ENCODE measurements at regions not wholly inside any gene's neighbourhood (a gene's known extent, or its start where the extent isn't known, plus 50 kb on each side); places are given as distances from the start of the nearest gene placed in this dataset.
A peak's percentile ranks its signal among the peaks of the same experiment; 100 is the strongest.

DNA sequence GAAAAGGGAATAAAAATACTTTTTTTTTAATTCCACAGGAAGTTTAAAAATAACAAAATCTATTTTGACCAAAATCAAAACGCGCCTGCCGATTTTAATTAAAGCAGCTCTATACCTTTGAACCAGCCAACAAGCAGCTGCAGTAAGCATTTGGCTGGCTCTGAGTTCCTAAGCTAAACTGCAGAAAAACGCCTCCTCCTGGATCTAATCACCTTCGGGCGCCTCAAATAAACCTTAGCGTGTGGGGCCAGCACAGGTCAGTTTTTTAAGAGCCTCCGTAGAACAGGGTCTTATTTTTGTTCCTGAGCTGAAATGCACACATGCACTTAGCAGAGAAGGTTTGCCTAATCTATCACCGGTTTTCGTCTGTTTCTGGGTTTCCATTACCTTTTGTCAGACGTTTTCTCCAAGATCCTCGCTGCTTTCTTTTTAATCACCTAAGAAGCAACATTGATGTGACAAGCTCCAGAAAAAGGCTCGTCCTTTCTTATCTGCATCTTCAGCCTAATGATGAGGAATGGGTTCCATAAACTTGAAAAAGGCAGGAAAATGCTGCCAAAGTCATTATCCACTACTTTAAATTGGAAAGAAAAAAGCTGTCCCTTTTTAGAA, 64.7 kb upstream of the HNRNPA3 start:
- H3K4me2 ChIP-seq (ENCODE audit: insufficient read depth, low read length): peak overlapping the region; percentile 96
- H3K4me1 ChIP-seq (ENCODE audit: insufficient read depth, low read length): peaks cover 6% of the 10 kb centered on the region
- DNase-seq (ENCODE audit: insufficient read length, low spot score, missing footprints): no peak
- peaks cover 30% of the 10 kb centered on the region for H3K27me3 ChIP-seq (ENCODE audit: insufficient read depth, low read length)
- TF ChIP-seq, protein P1, sequence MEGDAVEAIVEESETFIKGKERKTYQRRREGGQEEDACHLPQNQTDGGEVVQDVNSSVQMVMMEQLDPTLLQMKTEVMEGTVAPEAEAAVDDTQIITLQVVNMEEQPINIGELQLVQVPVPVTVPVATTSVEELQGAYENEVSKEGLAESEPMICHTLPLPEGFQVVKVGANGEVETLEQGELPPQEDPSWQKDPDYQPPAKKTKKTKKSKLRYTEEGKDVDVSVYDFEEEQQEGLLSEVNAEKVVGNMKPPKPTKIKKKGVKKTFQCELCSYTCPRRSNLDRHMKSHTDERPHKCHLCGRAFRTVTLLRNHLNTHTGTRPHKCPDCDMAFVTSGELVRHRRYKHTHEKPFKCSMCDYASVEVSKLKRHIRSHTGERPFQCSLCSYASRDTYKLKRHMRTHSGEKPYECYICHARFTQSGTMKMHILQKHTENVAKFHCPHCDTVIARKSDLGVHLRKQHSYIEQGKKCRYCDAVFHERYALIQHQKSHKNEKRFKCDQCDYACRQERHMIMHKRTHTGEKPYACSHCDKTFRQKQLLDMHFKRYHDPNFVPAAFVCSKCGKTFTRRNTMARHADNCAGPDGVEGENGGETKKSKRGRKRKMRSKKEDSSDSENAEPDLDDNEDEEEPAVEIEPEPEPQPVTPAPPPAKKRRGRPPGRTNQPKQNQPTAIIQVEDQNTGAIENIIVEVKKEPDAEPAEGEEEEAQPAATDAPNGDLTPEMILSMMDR (IDR thresholded peaks at IDR 0.05; ENCODE audit: extremely low read depth, low read depth, low read length): no peak
- no peak overlapping the region for H3K4me3 ChIP-seq (ENCODE audit: insufficient read depth, low read length)
- H3K79me2 ChIP-seq (ENCODE audit: insufficient read depth, low read length): no peaks in the 10 kb centered on the region
- H2AFZ ChIP-seq (ENCODE audit: low read length): no peak overlapping the region
- H3K36me3 ChIP-seq (ENCODE audit: insufficient read depth, low read length): no peaks in the 10 kb centered on the region
- H3K9me3 ChIP-seq (ENCODE audit: low read depth, low read length): no peaks in the 10 kb centered on the region
- no peaks in the 10 kb centered on the region for H4K20me1 ChIP-seq (ENCODE audit: insufficient read depth, low read length)
- no peak overlapping the region for H3K27ac ChIP-seq (ENCODE audit: low read depth, low read length)

DNA sequence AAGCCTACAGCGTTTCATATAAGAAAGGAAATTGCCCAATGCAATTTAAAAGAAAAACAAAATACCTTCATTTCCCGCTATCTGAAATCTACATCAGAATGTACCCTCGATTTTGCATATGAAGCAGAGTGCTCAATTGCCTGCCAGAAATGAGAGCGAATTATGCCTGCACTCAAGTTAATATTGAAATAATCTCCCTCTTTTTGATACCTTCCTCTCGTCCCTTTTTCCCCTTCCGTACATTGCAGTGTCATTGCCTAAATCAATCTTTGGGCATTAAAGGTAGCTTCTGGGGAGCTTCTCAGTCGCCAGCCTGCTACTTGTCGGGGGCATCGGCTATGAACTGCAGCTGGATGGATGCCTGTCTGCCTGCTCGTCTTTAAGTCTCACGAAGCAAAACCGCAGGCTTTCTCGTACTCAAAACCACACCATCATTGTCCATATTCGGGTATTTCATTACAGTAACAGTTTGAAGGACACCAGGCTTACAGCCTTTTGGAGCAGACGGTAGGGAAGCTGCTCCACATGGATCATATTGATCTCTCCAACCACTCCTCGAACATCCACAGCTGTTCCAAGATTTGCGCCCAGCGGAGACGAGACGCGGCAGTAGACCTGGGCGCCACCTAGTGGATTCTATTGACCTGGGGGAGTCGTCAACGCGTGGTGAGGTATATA, 64.0 kb upstream of the HNRNPA3 start:
- Histone ChIP-seq H3K27ac (ENCODE audit: low read depth, low read length) (no peak overlapping the region), H3K9me3 (ENCODE audit: low read depth, low read length) (no peaks in the 10 kb centered on the region), H3K4me3 (ENCODE audit: insufficient read depth, low read length) (peak overlapping the region; percentile 71), H2AFZ (ENCODE audit: low read length) (peak overlapping the region; percentile 94), H4K20me1 (ENCODE audit: insufficient read depth, low read length) (no peaks in the 10 kb centered on the region), H3K4me2 (ENCODE audit: insufficient read depth, low read length) (peak overlapping the region; percentile 96), H3K27me3 (ENCODE audit: insufficient read depth, low read length) (peaks cover 30% of the 10 kb centered on the region), H3K79me2 (ENCODE audit: insufficient read depth, low read length) (no peaks in the 10 kb centered on the region), H3K36me3 (ENCODE audit: insufficient read depth, low read length) (no peaks in the 10 kb centered on the region), H3K4me1 (ENCODE audit: insufficient read depth, low read length) (peaks cover 6% of the 10 kb centered on the region)
- TF ChIP-seq, protein P1 (IDR thresholded peaks at IDR 0.05; ENCODE audit: extremely low read depth, low read depth, low read length): peak; percentile 92
- DNase-seq (ENCODE audit: insufficient read length, low spot score, missing footprints): peak; percentile 25

DNA sequence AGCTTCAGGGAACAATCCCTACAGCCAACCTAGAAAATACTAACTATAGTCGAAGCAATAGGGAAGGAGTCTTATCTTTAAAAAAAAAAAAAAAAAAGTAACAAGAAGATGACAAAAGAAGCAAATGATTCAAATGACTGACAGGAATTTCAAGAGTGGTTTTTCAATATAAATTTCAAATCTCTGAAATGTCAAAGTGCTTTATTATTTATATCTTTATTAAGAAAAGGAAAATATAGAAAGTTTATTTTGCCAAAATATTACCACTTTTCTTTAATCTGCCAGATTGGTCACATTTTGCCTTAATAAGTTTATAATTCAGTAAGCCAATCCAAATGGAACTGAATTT, 63.5 kb upstream of the HNRNPA3 start:
- Histone ChIP-seq H3K36me3 (ENCODE audit: insufficient read depth, low read length) (no peaks in the 10 kb centered on the region), H3K27me3 (ENCODE audit: insufficient read depth, low read length) (peaks cover 30% of the 10 kb centered on the region), H3K9me3 (ENCODE audit: low read depth, low read length) (no peaks in the 10 kb centered on the region), H3K4me2 (ENCODE audit: insufficient read depth, low read length) (peak overlapping the region; percentile 96), H4K20me1 (ENCODE audit: insufficient read depth, low read length) (no peaks in the 10 kb centered on the region), H2AFZ (ENCODE audit: low read length) (no peak overlapping the region), H3K27ac (ENCODE audit: low read depth, low read length) (no peak overlapping the region), H3K79me2 (ENCODE audit: insufficient read depth, low read length) (no peaks in the 10 kb centered on the region), H3K4me1 (ENCODE audit: insufficient read depth, low read length) (peaks cover 6% of the 10 kb centered on the region), H3K4me3 (ENCODE audit: insufficient read depth, low read length) (peak overlapping the region; percentile 71)
- TF ChIP-seq, protein P1 (IDR thresholded peaks at IDR 0.05; ENCODE audit: extremely low read depth, low read depth, low read length): no peak
- no peak for DNase-seq (ENCODE audit: insufficient read length, low spot score, missing footprints)

DNA sequence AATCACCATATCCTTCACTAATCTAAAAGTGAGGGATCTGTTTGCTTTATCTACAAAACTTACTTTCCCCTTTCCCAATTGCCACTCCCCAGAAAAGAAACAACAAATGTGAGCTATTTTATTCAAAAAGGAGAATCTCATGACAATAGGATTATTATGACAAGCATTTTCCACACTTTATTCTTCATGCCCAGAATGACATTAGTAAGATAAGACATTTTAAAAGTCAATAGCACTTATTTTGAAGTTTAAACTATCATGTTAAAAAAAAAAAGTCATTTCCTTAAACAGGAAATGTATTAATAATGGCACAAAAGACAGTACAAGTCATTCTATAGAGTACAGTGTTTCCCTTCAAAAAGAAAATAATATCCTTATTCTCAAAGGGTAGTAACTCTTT, 58.8 kb upstream of the HNRNPA3 start:
- Histone ChIP-seq H3K9me3 (ENCODE audit: low read depth, low read length) (no peaks in the 10 kb centered on the region), H3K27me3 (ENCODE audit: insufficient read depth, low read length) (peaks cover 17% of the 10 kb centered on the region), H4K20me1 (ENCODE audit: insufficient read depth, low read length) (no peaks in the 10 kb centered on the region), H3K36me3 (ENCODE audit: insufficient read depth, low read length) (no peaks in the 10 kb centered on the region), H3K79me2 (ENCODE audit: insufficient read depth, low read length) (no peaks in the 10 kb centered on the region), H2AFZ (ENCODE audit: low read length) (no peak overlapping the region), H3K27ac (ENCODE audit: low read depth, low read length) (no peak overlapping the region), H3K4me3 (ENCODE audit: insufficient read depth, low read length) (no peak overlapping the region), H3K4me2 (ENCODE audit: insufficient read depth, low read length) (no peak overlapping the region), H3K4me1 (ENCODE audit: insufficient read depth, low read length) (peaks cover under 1% of the 10 kb centered on the region)
- TF ChIP-seq, protein P1 (IDR thresholded peaks at IDR 0.05; ENCODE audit: extremely low read depth, low read depth, low read length): no peak
- no peak for DNase-seq (ENCODE audit: insufficient read length, low spot score, missing footprints)
